Suprapubic skin (tissue), 4 donors: ENCODE measurements at regions not wholly inside any gene's neighbourhood (a gene's known extent, or its start where the extent isn't known, plus 50 kb on each side); places are given as distances from the start of the nearest gene placed in this dataset.

Experiments
- EP300 ChIP-seq: sonication (generic); formaldehyde crosslinking; IDR thresholded peaks from one replicate; pipeline ENCODE4 v1.6.1; 2017; ENCODE audit warnings: antibody characterized with exemption
- POLR2A ChIP-seq, 2 donors: fragments of 450-650 bp; IDR thresholded peaks; one replicate each; pipeline ENCODE4 v1.6.1; 2017; ENCODE audit warnings: antibody characterized with exemption in 2 of 2, mild to moderate bottlenecking in 2 of 2, moderate library complexity in 2 of 2
- POLR2AphosphoS5 ChIP-seq, 3 donors: sonication (generic); formaldehyde crosslinking; IDR thresholded peaks; one replicate each; pipeline ENCODE4 v1.6.1; 2017; ENCODE audit warnings: antibody characterized with exemption in 3 of 3
- TF ChIP-seq, protein P1 (sequence below), 2 donors: fragments of 200-600 bp in 1 of 2; fragments of 450-650 bp in 1 of 2; sonication (generic) in 1 of 2; IDR thresholded peaks; one replicate each; pipeline ENCODE4 v1.5.1; 2016 to 2019; ENCODE audit warnings: antibody characterized with exemption in 2 of 2, mild to moderate bottlenecking in 1 of 2, moderate library complexity in 1 of 2

DNA sequence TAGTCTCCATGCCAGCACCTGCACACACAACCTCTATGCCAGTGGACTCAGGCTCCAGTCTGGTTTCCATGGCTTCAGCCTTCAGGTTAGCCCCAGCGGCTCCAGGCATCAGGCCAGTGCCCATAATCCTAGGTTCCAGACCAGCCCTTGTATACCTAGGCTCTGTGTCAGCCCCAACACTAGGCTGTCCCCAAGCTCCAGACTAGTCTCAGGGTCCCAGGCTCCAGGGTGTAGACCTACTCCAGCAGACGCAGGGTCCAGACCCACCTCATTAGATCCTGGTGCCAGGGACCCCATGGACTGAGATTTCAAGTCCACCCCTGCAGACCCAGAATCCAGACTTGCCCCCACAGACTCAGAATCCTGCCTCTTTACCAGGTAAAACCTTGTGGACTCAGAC, 275.9 kb downstream of the SLC16A7 start:
- TF ChIP-seq, protein P1, sequence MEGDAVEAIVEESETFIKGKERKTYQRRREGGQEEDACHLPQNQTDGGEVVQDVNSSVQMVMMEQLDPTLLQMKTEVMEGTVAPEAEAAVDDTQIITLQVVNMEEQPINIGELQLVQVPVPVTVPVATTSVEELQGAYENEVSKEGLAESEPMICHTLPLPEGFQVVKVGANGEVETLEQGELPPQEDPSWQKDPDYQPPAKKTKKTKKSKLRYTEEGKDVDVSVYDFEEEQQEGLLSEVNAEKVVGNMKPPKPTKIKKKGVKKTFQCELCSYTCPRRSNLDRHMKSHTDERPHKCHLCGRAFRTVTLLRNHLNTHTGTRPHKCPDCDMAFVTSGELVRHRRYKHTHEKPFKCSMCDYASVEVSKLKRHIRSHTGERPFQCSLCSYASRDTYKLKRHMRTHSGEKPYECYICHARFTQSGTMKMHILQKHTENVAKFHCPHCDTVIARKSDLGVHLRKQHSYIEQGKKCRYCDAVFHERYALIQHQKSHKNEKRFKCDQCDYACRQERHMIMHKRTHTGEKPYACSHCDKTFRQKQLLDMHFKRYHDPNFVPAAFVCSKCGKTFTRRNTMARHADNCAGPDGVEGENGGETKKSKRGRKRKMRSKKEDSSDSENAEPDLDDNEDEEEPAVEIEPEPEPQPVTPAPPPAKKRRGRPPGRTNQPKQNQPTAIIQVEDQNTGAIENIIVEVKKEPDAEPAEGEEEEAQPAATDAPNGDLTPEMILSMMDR (IDR thresholded peaks at IDR 0.05) = no peak
- TF ChIP-seq POLR2A (IDR thresholded peaks at IDR 0.05) = no peak
- no peak for TF ChIP-seq POLR2AphosphoS5 (IDR thresholded peaks at IDR 0.05)
- no peak for TF ChIP-seq EP300
